ENCODE measurements at regions not wholly inside any gene's neighbourhood (a gene's known extent, or its start where the extent isn't known, plus 50 kb on each side); places are given as distances from the start of the nearest gene placed in this dataset.

DNA sequence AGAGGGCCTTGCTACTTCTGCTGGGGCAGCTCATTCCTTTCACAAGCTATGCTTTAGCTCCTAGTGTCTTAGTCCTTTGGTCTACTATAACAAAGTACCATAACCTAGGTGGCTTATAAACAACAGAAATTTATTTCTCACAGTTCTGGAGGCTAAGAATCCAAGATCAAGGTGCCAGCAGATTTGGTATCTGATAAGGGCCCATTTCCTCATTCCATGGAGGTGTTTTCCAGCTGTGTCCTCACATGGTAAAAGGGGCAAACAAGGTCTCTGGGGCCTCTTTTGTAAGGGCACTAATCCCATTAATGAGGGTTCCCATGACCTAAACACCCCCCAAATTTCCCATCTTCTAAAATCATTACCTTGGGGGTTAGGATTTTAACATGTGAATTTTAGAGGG, 57.9 kb upstream of the LRCH1 start:
- Histone ChIP-seq H3K4me1 (ENCODE audit: control insufficient read depth, insufficient read depth, low read length) (no peaks in the 10 kb centered on the region; the same call in 1 of the 2 replicates), H2BK120ac (ENCODE audit: low read depth, low read length) (no peak overlapping the region), H3K4me2 (ENCODE audit: low read depth, low read length) (no peak overlapping the region), H4K20me1 (ENCODE audit: insufficient read depth, low read length) (no peaks in the 10 kb centered on the region), H3K18ac (ENCODE audit: low read depth, low read length) (no peak overlapping the region), H3K27me3 (ENCODE audit: control insufficient read depth, insufficient read depth, low read length) (peaks cover 5% of the 10 kb centered on the region), H2BK20ac (ENCODE audit: low read depth, low read length) (no peak overlapping the region), H2AK9ac (replicated peaks; ENCODE audit: low read depth, low read length, poor library complexity) (no peak overlapping the region), H4K8ac (ENCODE audit: low read depth in 2 of 2, low read length in 2 of 2) (no peak overlapping the region), H4K91ac (ENCODE audit: insufficient read depth, low read depth, low read length) (no peak overlapping the region), H3K27ac (ENCODE audit: insufficient read depth, low read length) (no peak overlapping the region), H3K4me3 (ENCODE audit: insufficient read depth, low read depth, low read length) (no peak overlapping the region), H3K56ac (ENCODE audit: extremely low read depth, insufficient read depth, low read length) (no peak overlapping the region), H2BK15ac (ENCODE audit: low read depth, low read length) (no peak overlapping the region), H3K9me1 (ENCODE audit: insufficient read depth, low read length) (no peaks in the 10 kb centered on the region), H3K9me3 (ENCODE audit: control insufficient read depth, insufficient read depth, low read length) (no peaks in the 10 kb centered on the region), H3K79me1 (ENCODE audit: low read depth in 1 of 2, low read length in 2 of 2) (no peaks in the 10 kb centered on the region), H3K4ac (ENCODE audit: low read depth, low read length) (no peak overlapping the region), H2AK5ac (ENCODE audit: low read depth, low read length) (no peak overlapping the region), H3K14ac (replicated peaks; ENCODE audit: low read depth, low read length) (no peak overlapping the region), H2AFZ (replicated peaks; ENCODE audit: low read length, poor library complexity) (no peak overlapping the region), H3K9ac (ENCODE audit: low read depth, low read length) (no peak overlapping the region), H4K5ac (ENCODE audit: low read depth, low read length) (no peak overlapping the region), H3K23ac (ENCODE audit: low read depth, low read length) (no peak overlapping the region), H2BK5ac (ENCODE audit: low read depth, low read length, poor library complexity, severe bottlenecking) (no peak overlapping the region), H3K36me3 (ENCODE audit: control insufficient read depth, insufficient read depth, low read length) (no peaks in the 10 kb centered on the region)
- no TSS peak for BruUV-seq (replicated peaks)
- intact Hi-C loops (cut with micrococcal nuclease) (no loop called here), dilution Hi-C loops (cut with HindIII; ENCODE audit: low sequenced_read_pairs, unreplicated experiment) (no loop called here), in situ Hi-C loops (cut with MboI; ENCODE audit: low sequenced_read_pairs) (loop anchor here (10.0 kb wide), 1 partner anchor 230 kb away; no protein-coding TSS in a partner anchor)
- TF ChIP-seq CHD1 (IDR thresholded peaks at IDR 0.05; ENCODE audit: low read depth, low read length): no peak
- TF ChIP-seq BHLHE40 (IDR thresholded peaks at IDR 0.05; ENCODE audit: low read depth, low read length): no peak
- TF ChIP-seq NFE2L2 (IDR thresholded peaks at IDR 0.05; ENCODE audit: low read depth, low read length): no peak
- TF ChIP-seq RCOR1 (IDR thresholded peaks at IDR 0.05; ENCODE audit: insufficient replicate concordance, low read length): no peak
- TF ChIP-seq SMC3 (IDR thresholded peaks at IDR 0.05; ENCODE audit: low read depth, low read length): no peak
- no peak for TF ChIP-seq MAZ (IDR thresholded peaks at IDR 0.05; ENCODE audit: borderline replicate concordance, low read depth, low read length)
- TF ChIP-seq RFX5 (IDR thresholded peaks at IDR 0.05; ENCODE audit: low read depth, low read length): no peak
- no peak for TF ChIP-seq RAD21 (IDR thresholded peaks at IDR 0.05; ENCODE audit: low read length)
- no peak for TF ChIP-seq MAFK (IDR thresholded peaks at IDR 0.05; ENCODE audit: low read depth, low read length)
- TF ChIP-seq CEBPB (IDR thresholded peaks at IDR 0.05; ENCODE audit: low read depth, low read length): no peak
- ChIA-PET CTCF (interaction anchor here (0.6 to 1.3 kb wide), 3 partner anchors 167 to 226 kb away, joined by 3 read pairs; no protein-coding TSS in a partner anchor), POLR2A (ENCODE audit: unreplicated experiment) (no interaction called here)
- ATAC-seq (ENCODE audit: low read depth): no peak
- DNase-seq: no peak
